ENCODE measurements at regions not wholly inside any gene's neighbourhood (a gene's known extent, or its start where the extent isn't known, plus 50 kb on each side); places are given as distances from the start of the nearest gene placed in this dataset.

- TF ChIP-seq CTCF (IDR thresholded peaks at IDR 0.05) = no peak
- H3K36me3 ChIP-seq (ENCODE audit: low read depth) = no peaks in the 10 kb centered on the region
- H3K9me3 ChIP-seq = peaks cover 35% of the 10 kb centered on the region
- DNase-seq = no peak
- no peak overlapping the region for H3K4me3 ChIP-seq
- intact Hi-C loops (cut with DNase I, micrococcal nuclease) = no loop called here
- no peaks in the 10 kb centered on the region for H3K4me1 ChIP-seq (ENCODE audit: low read depth)
- no peak for ATAC-seq
Observed at GRCh38 chr2:5539282-5540165, 152.7 kb upstream of the SOX11 start.

- DNase-seq (no peak), ATAC-seq (no peak)
- Histone ChIP-seq H3K4me3 (no peak overlapping the region), H3K4me1 (ENCODE audit: low read depth) (no peaks in the 10 kb centered on the region), H3K9me3 (peaks cover 47% of the 10 kb centered on the region), H3K36me3 (ENCODE audit: low read depth) (no peaks in the 10 kb centered on the region)
- no peak for TF ChIP-seq CTCF (IDR thresholded peaks at IDR 0.05)
- intact Hi-C loops (cut with DNase I, micrococcal nuclease) = no loop called here
Observed at GRCh38 chr2:5540856-5541255, 151.3 kb upstream of the SOX11 start.

GRCh38 chr2:5544205-5544786, 147.9 kb upstream of the SOX11 start:
- H3K9me3 ChIP-seq = peaks cover 39% of the 10 kb centered on the region
- no peak for TF ChIP-seq CTCF (IDR thresholded peaks at IDR 0.05)
- H3K36me3 ChIP-seq (ENCODE audit: low read depth) = no peaks in the 10 kb centered on the region
- no peaks in the 10 kb centered on the region for H3K4me1 ChIP-seq (ENCODE audit: low read depth)
- no peak for ATAC-seq
- DNase-seq = no peak
- H3K4me3 ChIP-seq = no peak overlapping the region
- intact Hi-C loops (cut with DNase I, micrococcal nuclease) = no loop called here

GRCh38 chr2:5546181-5546580, 146.0 kb upstream of the SOX11 start:
- no peaks in the 10 kb centered on the region for H3K4me1 ChIP-seq (ENCODE audit: low read depth)
- no peak overlapping the region for H3K4me3 ChIP-seq
- H3K9me3 ChIP-seq = peaks cover 38% of the 10 kb centered on the region
- TF ChIP-seq CTCF (IDR thresholded peaks at IDR 0.05) = no peak
- no peak for ATAC-seq
- no peaks in the 10 kb centered on the region for H3K36me3 ChIP-seq (ENCODE audit: low read depth)
- DNase-seq = no peak
- intact Hi-C loops (cut with DNase I, micrococcal nuclease) = no loop called here

- Histone ChIP-seq H3K36me3 (ENCODE audit: low read depth) (no peaks in the 10 kb centered on the region), H3K9me3 (peaks cover 36% of the 10 kb centered on the region), H3K4me3 (no peak overlapping the region), H3K4me1 (ENCODE audit: low read depth) (no peaks in the 10 kb centered on the region)
- DNase-seq (no peak), ATAC-seq (no peak)
- intact Hi-C loops (cut with DNase I, micrococcal nuclease) = no loop called here
- no peak for TF ChIP-seq CTCF (IDR thresholded peaks at IDR 0.05)
Observed at GRCh38 chr2:5548991-5549715, 143.0 kb upstream of the SOX11 start.
